IPS-15b (cell line): ENCODE measurements at regions not wholly inside any gene's neighbourhood (a gene's known extent, or its start where the extent isn't known, plus 50 kb on each side); places are given as distances from the start of the nearest gene placed in this dataset.

Source experiments
- H3K27me3 ChIP-seq: one replicate; pipeline ENCODE4 v1.6.1; 2013; ENCODE audit warnings: low read length; ENCODE audit not compliant: control insufficient read depth, insufficient read depth
- H3K36me3 ChIP-seq: one replicate; pipeline ENCODE4 v1.6.1; 2013; ENCODE audit warnings: low read length; ENCODE audit not compliant: control insufficient read depth, insufficient read depth
- H3K4me1 ChIP-seq: one replicate; pipeline ENCODE4 v1.6.1; 2013; ENCODE audit warnings: mild to moderate bottlenecking, low read length; ENCODE audit not compliant: control insufficient read depth, insufficient read depth
- H3K4me3 ChIP-seq: one replicate; pipeline ENCODE4 v1.5.1; 2013; ENCODE audit warnings: low read depth, low read length
- H3K9ac ChIP-seq: one replicate; pipeline ENCODE4 v1.6.1; 2013; ENCODE audit warnings: low read depth, mild to moderate bottlenecking, low read length
- H3K9me3 ChIP-seq: one replicate; pipeline ENCODE4 v1.6.1; 2013; ENCODE audit warnings: mild to moderate bottlenecking, low read length; ENCODE audit not compliant: control insufficient read depth, insufficient read depth

- Histone ChIP-seq H3K27me3 (no peaks in the 10 kb centered on the region), H3K9me3 (no peaks in the 10 kb centered on the region), H3K9ac (no peak overlapping the region), H3K36me3 (no peaks in the 10 kb centered on the region), H3K4me1 (no peaks in the 10 kb centered on the region), H3K4me3 (no peak overlapping the region)
These were observed 231.6 kb downstream of the CASP12 start for GRCh38 chr11:104666624-104667023.

- Histone ChIP-seq H3K9ac (no peak overlapping the region), H3K36me3 (no peaks in the 10 kb centered on the region), H3K9me3 (no peaks in the 10 kb centered on the region), H3K4me3 (no peak overlapping the region), H3K4me1 (no peaks in the 10 kb centered on the region), H3K27me3 (no peaks in the 10 kb centered on the region)
These were observed 232.6 kb downstream of the CASP12 start for GRCh38 chr11:104665641-104666040.

GRCh38 chr11:104663190-104664140 is 234.8 kb downstream of the CASP12 start:
- Histone ChIP-seq H3K9me3 (no peaks in the 10 kb centered on the region), H3K4me1 (no peaks in the 10 kb centered on the region), H3K27me3 (no peaks in the 10 kb centered on the region), H3K9ac (no peak overlapping the region), H3K36me3 (no peaks in the 10 kb centered on the region), H3K4me3 (no peak overlapping the region)

GRCh38 chr11:104661901-104662300 is 236.4 kb downstream of the CASP12 start:
- H3K9me3 ChIP-seq: no peaks in the 10 kb centered on the region
- H3K4me3 ChIP-seq: no peak overlapping the region
- no peak overlapping the region for H3K9ac ChIP-seq
- no peaks in the 10 kb centered on the region for H3K36me3 ChIP-seq
- no peaks in the 10 kb centered on the region for H3K27me3 ChIP-seq
- H3K4me1 ChIP-seq: no peaks in the 10 kb centered on the region

GRCh38 chr11:104661471-104661870 is 236.8 kb downstream of the CASP12 start:
- Histone ChIP-seq H3K9ac (no peak overlapping the region), H3K4me1 (no peaks in the 10 kb centered on the region), H3K9me3 (no peaks in the 10 kb centered on the region), H3K4me3 (no peak overlapping the region), H3K36me3 (no peaks in the 10 kb centered on the region), H3K27me3 (no peaks in the 10 kb centered on the region)

GRCh38 chr11:104658177-104658576 is 240.1 kb downstream of the CASP12 start:
- Histone ChIP-seq H3K36me3 (no peaks in the 10 kb centered on the region), H3K9ac (no peak overlapping the region), H3K9me3 (no peaks in the 10 kb centered on the region), H3K4me3 (no peak overlapping the region), H3K4me1 (no peaks in the 10 kb centered on the region), H3K27me3 (no peaks in the 10 kb centered on the region)

- H3K9ac ChIP-seq: no peak overlapping the region
- no peaks in the 10 kb centered on the region for H3K9me3 ChIP-seq
- no peaks in the 10 kb centered on the region for H3K36me3 ChIP-seq
- no peak overlapping the region for H3K4me3 ChIP-seq
- no peaks in the 10 kb centered on the region for H3K4me1 ChIP-seq
- no peaks in the 10 kb centered on the region for H3K27me3 ChIP-seq
These were observed 241.2 kb downstream of the CASP12 start for GRCh38 chr11:104657083-104657482.

GRCh38 chr11:104655066-104655465 is 243.2 kb downstream of the CASP12 start:
- Histone ChIP-seq H3K27me3 (no peaks in the 10 kb centered on the region), H3K4me1 (no peaks in the 10 kb centered on the region), H3K9ac (no peak overlapping the region), H3K36me3 (no peaks in the 10 kb centered on the region), H3K4me3 (no peak overlapping the region), H3K9me3 (peaks cover 4% of the 10 kb centered on the region)

GRCh38 chr11:104654181-104654813 is 244.0 kb downstream of the CASP12 start:
- no peaks in the 10 kb centered on the region for H3K27me3 ChIP-seq
- H3K4me3 ChIP-seq: no peak overlapping the region
- H3K4me1 ChIP-seq: no peaks in the 10 kb centered on the region
- H3K9me3 ChIP-seq: peaks cover 5% of the 10 kb centered on the region
- no peak overlapping the region for H3K9ac ChIP-seq
- no peaks in the 10 kb centered on the region for H3K36me3 ChIP-seq

GRCh38 chr11:104653407-104653806 is 244.9 kb downstream of the CASP12 start:
- no peaks in the 10 kb centered on the region for H3K27me3 ChIP-seq
- H3K9ac ChIP-seq: no peak overlapping the region
- no peaks in the 10 kb centered on the region for H3K4me1 ChIP-seq
- no peak overlapping the region for H3K4me3 ChIP-seq
- H3K36me3 ChIP-seq: no peaks in the 10 kb centered on the region
- H3K9me3 ChIP-seq: peaks cover 9% of the 10 kb centered on the region

GRCh38 chr11:104652996-104653395 is 245.3 kb downstream of the CASP12 start:
- Histone ChIP-seq H3K4me3 (no peak overlapping the region), H3K36me3 (no peaks in the 10 kb centered on the region), H3K4me1 (no peaks in the 10 kb centered on the region), H3K27me3 (no peaks in the 10 kb centered on the region), H3K9me3 (peaks cover 9% of the 10 kb centered on the region), H3K9ac (no peak overlapping the region)

GRCh38 chr11:104650234-104650633 is 248.0 kb downstream of the CASP12 start:
- Histone ChIP-seq H3K9ac (no peak overlapping the region), H3K27me3 (no peaks in the 10 kb centered on the region)

More at GRCh38 chr11:104650234-104650633, 248.0 kb downstream of the CASP12 start:
- Histone ChIP-seq H3K9me3 (peaks cover 9% of the 10 kb centered on the region), H3K4me3 (no peak overlapping the region), H3K36me3 (no peaks in the 10 kb centered on the region), H3K4me1 (no peaks in the 10 kb centered on the region)
